Panc1 (cell line): ENCODE measurements at regions not wholly inside any gene's neighbourhood (a gene's known extent, or its start where the extent isn't known, plus 50 kb on each side); places are given as distances from the start of the nearest gene placed in this dataset.

ENCODE experiments used
- ATAC-seq: fragments of 200-7000 bp; cut with Tn5 transposase; 2 replicates; pipeline ENCODE4 v1.9.1; 2020; ENCODE audit warnings: mild to moderate bottlenecking, moderate library complexity
- BruUV-seq: library from RNA; stranded (reverse); fragments of 400-500 nt; replicated peaks from 2 replicates; lab custom pipeline; 2021; lab: Mats Ljungman, UMichigan
- CTCF ChIA-PET: fragments of 300-600 bp; sonication (Branson Sonifier 250); formaldehyde crosslinking; loops from one replicate; lab custom pipeline; 2022; ENCODE audit warnings: antibody characterized with exemption; lab: Charles Lee
- POLR2A ChIA-PET: fragments of 300-600 bp; sonication (Branson Sonifier 250); formaldehyde crosslinking; loops from one replicate; lab custom pipeline; 2022; ENCODE audit warnings: antibody characterized with exemption; lab: Charles Lee
- DNase-seq: peaks from one replicate; pipeline ENCODE4 v3.0.0-alpha.2; 2010; ENCODE audit warnings: low read depth, low spot score
- H3K27ac ChIP-seq: 2 replicates; pipeline ENCODE4 v1.5.1; 2011; ENCODE audit warnings: mild to moderate bottlenecking, low read length, inconsistent platforms
- H3K27me3 ChIP-seq: fragments of 200-500 bp; sonication (Bioruptor generic); 2 replicates; pipeline ENCODE4 v1.6.0; 2014; ENCODE audit warnings: low read length, inconsistent platforms; ENCODE audit not compliant: control insufficient read depth, insufficient read depth
- H3K36me3 ChIP-seq: fragments of 200-500 bp; sonication (Bioruptor generic); 2 replicates; pipeline ENCODE4 v1.5.1; 2014; ENCODE audit warnings: inconsistent platforms, mild to moderate bottlenecking, low read length, moderate library complexity; ENCODE audit not compliant: control insufficient read depth, insufficient read depth
- H3K4me1 ChIP-seq: 2 replicates; pipeline ENCODE4 v1.5.1; 2011; ENCODE audit warnings: inconsistent platforms, mild to moderate bottlenecking, low read length, moderate library complexity; ENCODE audit not compliant: control insufficient read depth, insufficient read depth
- H3K4me3 ChIP-seq, 2 experiments: 2 replicates each; pipeline ENCODE4 v1.5.1; 2011 to 2012; ENCODE audit warnings: low read depth in 2 of 2, low read length in 2 of 2, mild to moderate bottlenecking in 2 of 2, inconsistent platforms in 1 of 2, moderate library complexity in 1 of 2
- H3K9me3 ChIP-seq: fragments of 200-500 bp; sonication (Bioruptor generic); 2 replicates; pipeline ENCODE4 v1.5.1; 2014; ENCODE audit warnings: low read depth, mild to moderate bottlenecking, inconsistent platforms, low read length, moderate library complexity; ENCODE audit not compliant: control insufficient read depth, insufficient read depth
- CTCF ChIP-seq: fragments of 450-650 bp; IDR thresholded peaks from 2 replicates; pipeline ENCODE4 v1.5.1; 2017; ENCODE audit warnings: mild to moderate bottlenecking
- POLR2AphosphoS5 ChIP-seq: IDR thresholded peaks from 2 replicates; pipeline ENCODE4 v1.6.1; 2012; ENCODE audit warnings: mild to moderate bottlenecking, low read depth, low read length, moderate library complexity
- REST ChIP-seq, 2 experiments: IDR thresholded peaks; 2 replicates each; pipeline ENCODE4 v1.6.1; 2011 to 2012; ENCODE audit warnings: low read depth in 2 of 2, control low read depth in 1 of 2, low read length in 1 of 2, mild to moderate bottlenecking in 1 of 2, moderate library complexity in 1 of 2; ENCODE audit not compliant: insufficient read depth in 1 of 2
- SIN3A ChIP-seq: IDR thresholded peaks from 2 replicates; pipeline ENCODE4 v1.6.1; 2012; ENCODE audit warnings: low read depth, mild to moderate bottlenecking, low read length, moderate library complexity, borderline replicate concordance; ENCODE audit not compliant: insufficient read depth
- TCF7L2 ChIP-seq: IDR thresholded peaks from 2 replicates; pipeline ENCODE4 v1.6.1; 2011; ENCODE audit warnings: mild to moderate bottlenecking, low read depth, low read length, inconsistent platforms
- in situ Hi-C: cut with HindIII; loops from 2 replicates; pipeline ENCODE4 v1.10.0; 2016; ENCODE audit warnings: low sequenced_read_pairs, low pct_unique_long_range_greater_than_20kb
- intact Hi-C: fragments of 100-400 bp; cut with micrococcal nuclease; formaldehyde crosslinking; loops from one replicate; pipeline ENCODE4 v1.10.0; 2022; ENCODE audit not compliant: unreplicated experiment

GRCh38 chr13:111636804-111637203 is 316.4 kb downstream of the TEX29 start:
- Histone ChIP-seq H3K4me3 (no peak overlapping the region), H3K27ac (no peak overlapping the region), H3K9me3 (no peaks in the 10 kb centered on the region), H3K27me3 (no peaks in the 10 kb centered on the region), H3K36me3 (no peaks in the 10 kb centered on the region), H3K4me1 (no peaks in the 10 kb centered on the region)
- BruUV-seq, result no TSS peak
- ATAC-seq (no peak), DNase-seq (no peak)
- TF ChIP-seq SIN3A (no peak), REST (IDR thresholded peaks at IDR 0.05; ENCODE audit: insufficient read depth in 1 of 2, low read depth in 2 of 2, low read length in 1 of 2) (no peak), CTCF (no peak), POLR2AphosphoS5 (no peak), TCF7L2 (no peak)
- ChIA-PET POLR2A (no interaction called here), CTCF (no interaction called here)
- in situ Hi-C loops, result no loop called here
- intact Hi-C loops, result no loop called here

- H3K27ac ChIP-seq, result no peak overlapping the region
- ChIA-PET POLR2A (no interaction called here), CTCF (no interaction called here)
- no peaks in the 10 kb centered on the region for H3K36me3 ChIP-seq
- TF ChIP-seq TCF7L2, result no peak
- no peak for TF ChIP-seq SIN3A
- no peak for TF ChIP-seq POLR2AphosphoS5
- no peak for TF ChIP-seq CTCF
- TF ChIP-seq REST (IDR thresholded peaks at IDR 0.05; ENCODE audit: insufficient read depth in 1 of 2, low read depth in 2 of 2, low read length in 1 of 2), result no peak
- DNase-seq (no peak), ATAC-seq (no peak)
- no peaks in the 10 kb centered on the region for H3K9me3 ChIP-seq
- no TSS peak for BruUV-seq
- intact Hi-C loops (no loop called here), in situ Hi-C loops (no loop called here)
- H3K27me3 ChIP-seq, result no peaks in the 10 kb centered on the region
- H3K4me1 ChIP-seq, result no peaks in the 10 kb centered on the region
- no peak overlapping the region for H3K4me3 ChIP-seq
Observed at GRCh38 chr13:111637365-111637764, 316.9 kb downstream of the TEX29 start.
